Islet of Langerhans (tissue), 1 donor: ENCODE measurements at regions not wholly inside any gene's neighbourhood (a gene's known extent, or its start where the extent isn't known, plus 50 kb on each side); places are given as distances from the start of the nearest gene placed in this dataset.
"Not testable (repeated sequence)": the region's sequence is repeated elsewhere in the genome, so short reads cannot be mapped to it uniquely, and the experiment has no call there.

Source experiments
- FAIRE-seq: peaks from one replicate; lab custom pipeline; 2011; peaks lifted over from hg19 to GRCh38; lab: Jason Lieb, UNC

- FAIRE-seq, result not testable (repeated sequence)
These were observed 197.1 kb upstream of the TBL1XR1 start for GRCh38 chr3:177394231-177395024.

- no peak for FAIRE-seq
These were observed 199.5 kb upstream of the TBL1XR1 start for GRCh38 chr3:177396733-177397132.

GRCh38 chr3:177401375-177401774, 204.1 kb upstream of the TBL1XR1 start:
- FAIRE-seq, result no peak

GRCh38 chr3:177402533-177402932, 205.3 kb upstream of the TBL1XR1 start:
- FAIRE-seq, result no peak

GRCh38 chr3:177405191-177405672, 207.9 kb upstream of the TBL1XR1 start:
- no peak for FAIRE-seq

GRCh38 chr3:177410730-177411129, 213.4 kb upstream of the TBL1XR1 start:
- no peak for FAIRE-seq

- FAIRE-seq, result no peak
These were observed 213.9 kb upstream of the TBL1XR1 start for GRCh38 chr3:177411201-177411600.

- FAIRE-seq, result not testable (repeated sequence)
These were observed 215.4 kb upstream of the TBL1XR1 start for GRCh38 chr3:177412677-177413170.

- FAIRE-seq, result no peak
These were observed 216.8 kb upstream of the TBL1XR1 start for GRCh38 chr3:177414093-177414492.

GRCh38 chr3:177418787-177419186, 221.5 kb upstream of the TBL1XR1 start:
- FAIRE-seq, result no peak

- no peak for FAIRE-seq
These were observed 222.8 kb upstream of the TBL1XR1 start for GRCh38 chr3:177419904-177420601.

GRCh38 chr3:177420651-177421480, 223.6 kb upstream of the TBL1XR1 start:
- FAIRE-seq, result no peak

GRCh38 chr3:177421481-177421785, 224.2 kb upstream of the TBL1XR1 start:
- no peak for FAIRE-seq

GRCh38 chr3:177424521-177424920, 227.2 kb upstream of the TBL1XR1 start:
- no peak for FAIRE-seq

- no peak for FAIRE-seq
These were observed 227.8 kb upstream of the TBL1XR1 start for GRCh38 chr3:177425042-177425441.

GRCh38 chr3:177426106-177426877, 229.0 kb upstream of the TBL1XR1 start:
- no peak for FAIRE-seq

- no peak for FAIRE-seq
These were observed 229.7 kb upstream of the TBL1XR1 start for GRCh38 chr3:177426878-177427495.

GRCh38 chr3:177427540-177427939, 230.3 kb upstream of the TBL1XR1 start:
- no peak for FAIRE-seq

GRCh38 chr3:177429079-177429478, 231.8 kb upstream of the TBL1XR1 start:
- no peak for FAIRE-seq

GRCh38 chr3:177429771-177430170, 232.5 kb upstream of the TBL1XR1 start:
- no peak for FAIRE-seq

- no peak for FAIRE-seq
These were observed 233.4 kb upstream of the TBL1XR1 start for GRCh38 chr3:177430653-177431052.
